ENCODE measurements at regions not wholly inside any gene's neighbourhood (a gene's known extent, or its start where the extent isn't known, plus 50 kb on each side); places are given as distances from the start of the nearest gene placed in this dataset.

GRCh38 chr13:82962397-82962796 is 919.9 kb downstream of the SLITRK1 start:
- H3F3A ChIP-seq (replicated peaks; ENCODE audit: low read depth) = no peaks in the 10 kb centered on the region
- no peak for ATAC-seq
- no peak for TF ChIP-seq JUNB (IDR thresholded peaks at IDR 0.05; ENCODE audit: unreplicated experiment)
- TF ChIP-seq EZH2 (IDR thresholded peaks at IDR 0.05; ENCODE audit: low read depth, unreplicated experiment) = no peak
- TF ChIP-seq ZNF114 (CRISPR knock-in tag; IDR thresholded peaks at IDR 0.05) = no peak
- TF ChIP-seq CTCF (conservative IDR thresholded peaks at IDR 0.05; ENCODE audit: low read depth in 2 of 2) = no peak
- TF ChIP-seq ZNF462 (CRISPR knock-in tag; IDR thresholded peaks at IDR 0.05) = no peak
- TF ChIP-seq POLR2AphosphoS5 (IDR thresholded peaks at IDR 0.05; ENCODE audit: low read depth) = no peak
- TF ChIP-seq STAT1 (IDR thresholded peaks at IDR 0.05; ENCODE audit: unreplicated experiment) = no peak
- TF ChIP-seq CREB1 (CRISPR knock-in tag; IDR thresholded peaks at IDR 0.05; ENCODE audit: low read depth) = no peak
- no peak for TF ChIP-seq EZH2phosphoT487 (IDR thresholded peaks at IDR 0.05; ENCODE audit: unreplicated experiment)
- TF ChIP-seq NANOG (IDR thresholded peaks at IDR 0.05; ENCODE audit: borderline replicate concordance) = no peak
- no peak for TF ChIP-seq REST (IDR thresholded peaks at IDR 0.05; ENCODE audit: unreplicated experiment)
- no peak for TF ChIP-seq ZNF331 (CRISPR knock-in tag; IDR thresholded peaks at IDR 0.05; ENCODE audit: low read depth)
- TF ChIP-seq ETS1 (IDR thresholded peaks at IDR 0.05) = no peak

More at GRCh38 chr13:82962397-82962796, 919.9 kb downstream of the SLITRK1 start:
- Mint-ChIP-seq H3K27ac (no peak overlapping the region), H3K36me3 (ENCODE audit: low read depth) (no peaks in the 10 kb centered on the region), H3K4me3 (no peak overlapping the region), H3K27me3 (ENCODE audit: insufficient read depth, low read depth, poor library complexity) (no peaks in the 10 kb centered on the region), H3K9me3 (no peaks in the 10 kb centered on the region; the same call in 2 of the 3 replicates), H3K4me1 (no peaks in the 10 kb centered on the region)
- Histone ChIP-seq H4K20me1 (replicated peaks; ENCODE audit: insufficient read depth) (no peaks in the 10 kb centered on the region), H3K4me2 (no peak overlapping the region), H3K36me3 (ENCODE audit: insufficient read depth) (no peaks in the 10 kb centered on the region), H3K27ac (ENCODE audit: low read depth) (no peak overlapping the region), H3K4me3 (no peak overlapping the region), H3K27me3 (ENCODE audit: insufficient read depth) (no peaks in the 10 kb centered on the region), H3K79me2 (replicated peaks; ENCODE audit: insufficient read depth) (no peaks in the 10 kb centered on the region), H2AFZ (no peak overlapping the region), H3K4me1 (ENCODE audit: insufficient read depth) (no peaks in the 10 kb centered on the region), H3K9me2 (ENCODE audit: insufficient read depth) (peaks cover 5% of the 10 kb centered on the region; the same call in 1 of the 2 replicates)
- DNase-seq (ENCODE audit: low spot score) = no peak
